Left ventricle myocardium inferior (tissue), 1 donor: ENCODE measurements at regions not wholly inside any gene's neighbourhood (a gene's known extent, or its start where the extent isn't known, plus 50 kb on each side); places are given as distances from the start of the nearest gene placed in this dataset.

ENCODE experiments used
- DNase-seq: peaks from one replicate; pipeline ENCODE4 v3.0.0-alpha.2; 2020
- H3K27ac ChIP-seq: fragments of 200-600 bp; replicated peaks from 2 replicates; pipeline ENCODE4 v1.8.0; 2021
- H3K27me3 ChIP-seq: fragments of 200-600 bp; 2 replicates; pipeline ENCODE4 v1.8.0; 2021; ENCODE audit warnings: low read depth
- H3K36me3 ChIP-seq: fragments of 200-600 bp; 2 replicates; pipeline ENCODE4 v1.8.0; 2021
- H3K4me1 ChIP-seq: fragments of 200-600 bp; 2 replicates; pipeline ENCODE4 v1.8.0; 2021
- H3K4me3 ChIP-seq: fragments of 200-600 bp; 2 replicates; pipeline ENCODE4 v1.8.0; 2021; ENCODE audit warnings: mild to moderate bottlenecking, moderate library complexity
- H3K9me3 ChIP-seq: fragments of 200-600 bp; replicated peaks from 2 replicates; pipeline ENCODE4 v1.8.0; 2021
- intact Hi-C: fragments of 100-400 bp; cut with micrococcal nuclease; formaldehyde crosslinking; loops from one replicate; pipeline ENCODE4 v1.11.0; 2022
- TF ChIP-seq, protein P1 (sequence below): fragments of 200-600 bp; IDR thresholded peaks from 2 replicates; pipeline ENCODE4 v1.8.0; 2021; ENCODE audit warnings: antibody characterized with exemption, mild to moderate bottlenecking, borderline replicate concordance
- donor health status: DM: no; HTN: yes; CAD: no; lungs with severe emphysema.

DNA sequence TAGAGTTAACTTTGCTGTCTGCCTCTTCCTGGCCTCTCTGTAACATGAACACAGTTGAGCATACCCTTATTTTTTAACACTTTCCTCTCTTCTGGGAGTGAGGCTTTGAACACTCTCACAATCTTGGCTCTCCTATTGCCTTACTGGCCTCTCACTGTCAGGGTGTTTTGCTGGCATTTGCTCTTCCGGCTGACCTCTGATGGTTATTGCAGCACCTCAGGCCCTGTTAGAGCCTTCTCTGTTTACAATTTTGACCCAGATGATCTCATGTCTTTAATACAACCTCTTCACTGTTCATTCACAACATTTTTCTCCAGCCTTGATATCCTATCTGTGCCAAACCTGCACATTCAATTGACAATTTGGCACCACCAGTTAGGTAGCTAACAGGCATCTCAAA is 357.8 kb upstream of the USP15 start:
- intact Hi-C loops = no loop called here
- Histone ChIP-seq H3K27me3 (no peaks in the 10 kb centered on the region), H3K9me3 (peaks cover 27% of the 10 kb centered on the region), H3K36me3 (no peaks in the 10 kb centered on the region), H3K4me3 (no peak overlapping the region), H3K27ac (no peak overlapping the region), H3K4me1 (no peaks in the 10 kb centered on the region)
- TF ChIP-seq, protein P1, sequence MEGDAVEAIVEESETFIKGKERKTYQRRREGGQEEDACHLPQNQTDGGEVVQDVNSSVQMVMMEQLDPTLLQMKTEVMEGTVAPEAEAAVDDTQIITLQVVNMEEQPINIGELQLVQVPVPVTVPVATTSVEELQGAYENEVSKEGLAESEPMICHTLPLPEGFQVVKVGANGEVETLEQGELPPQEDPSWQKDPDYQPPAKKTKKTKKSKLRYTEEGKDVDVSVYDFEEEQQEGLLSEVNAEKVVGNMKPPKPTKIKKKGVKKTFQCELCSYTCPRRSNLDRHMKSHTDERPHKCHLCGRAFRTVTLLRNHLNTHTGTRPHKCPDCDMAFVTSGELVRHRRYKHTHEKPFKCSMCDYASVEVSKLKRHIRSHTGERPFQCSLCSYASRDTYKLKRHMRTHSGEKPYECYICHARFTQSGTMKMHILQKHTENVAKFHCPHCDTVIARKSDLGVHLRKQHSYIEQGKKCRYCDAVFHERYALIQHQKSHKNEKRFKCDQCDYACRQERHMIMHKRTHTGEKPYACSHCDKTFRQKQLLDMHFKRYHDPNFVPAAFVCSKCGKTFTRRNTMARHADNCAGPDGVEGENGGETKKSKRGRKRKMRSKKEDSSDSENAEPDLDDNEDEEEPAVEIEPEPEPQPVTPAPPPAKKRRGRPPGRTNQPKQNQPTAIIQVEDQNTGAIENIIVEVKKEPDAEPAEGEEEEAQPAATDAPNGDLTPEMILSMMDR = no peak
- DNase-seq = no peak

DNA sequence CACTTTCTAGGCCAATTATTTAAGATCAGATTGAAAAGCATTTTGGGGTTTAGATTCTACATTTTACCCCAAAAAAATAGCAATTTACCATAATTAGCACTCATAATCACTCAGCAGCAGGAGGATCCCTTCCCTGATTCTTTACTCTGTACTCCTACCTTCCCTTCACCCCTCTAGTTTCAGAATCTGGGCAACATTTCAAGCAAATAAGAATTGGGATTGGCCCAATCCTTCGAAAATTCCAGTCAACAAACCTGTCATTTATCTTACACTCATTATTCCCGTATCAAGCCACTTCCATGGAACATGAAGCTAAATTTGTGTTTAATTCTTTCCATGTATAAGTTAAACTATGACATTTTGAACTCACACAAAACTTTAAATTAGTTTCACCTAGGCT is 349.1 kb upstream of the USP15 start:
- no peaks in the 10 kb centered on the region for H3K4me1 ChIP-seq
- TF ChIP-seq, protein P1 = no peak
- H3K27me3 ChIP-seq = no peaks in the 10 kb centered on the region
- H3K27ac ChIP-seq = no peak overlapping the region
- H3K4me3 ChIP-seq = no peak overlapping the region
- intact Hi-C loops = no loop called here
- H3K36me3 ChIP-seq = no peaks in the 10 kb centered on the region
- DNase-seq = no peak
- H3K9me3 ChIP-seq = no peaks in the 10 kb centered on the region

DNA sequence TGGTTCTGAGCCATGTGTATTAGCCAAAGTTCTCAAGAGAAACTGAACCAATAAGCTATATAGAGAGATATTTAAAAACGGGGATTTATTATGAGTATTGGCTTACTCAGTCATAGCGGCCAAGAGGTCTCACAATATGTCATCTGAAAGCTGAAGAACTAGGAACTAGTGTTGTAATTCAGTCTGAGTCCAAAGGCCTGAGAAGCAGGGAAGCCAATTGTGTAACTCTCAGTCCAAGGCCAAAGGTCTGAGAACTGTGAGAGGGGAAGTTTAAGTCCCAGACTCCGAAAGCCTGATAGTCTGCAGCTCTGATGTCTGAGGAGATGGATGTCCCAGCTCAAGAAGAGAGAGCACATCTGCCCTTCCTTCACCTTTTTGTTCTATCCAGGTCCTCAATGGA is 344.8 kb upstream of the USP15 start:
- TF ChIP-seq, protein P1 = no peak
- H3K27ac ChIP-seq = no peak overlapping the region
- H3K4me1 ChIP-seq = no peaks in the 10 kb centered on the region
- DNase-seq = no peak
- no peaks in the 10 kb centered on the region for H3K9me3 ChIP-seq
- no peaks in the 10 kb centered on the region for H3K27me3 ChIP-seq
- intact Hi-C loops = no loop called here
- H3K36me3 ChIP-seq = no peaks in the 10 kb centered on the region
- H3K4me3 ChIP-seq = no peak overlapping the region

DNA sequence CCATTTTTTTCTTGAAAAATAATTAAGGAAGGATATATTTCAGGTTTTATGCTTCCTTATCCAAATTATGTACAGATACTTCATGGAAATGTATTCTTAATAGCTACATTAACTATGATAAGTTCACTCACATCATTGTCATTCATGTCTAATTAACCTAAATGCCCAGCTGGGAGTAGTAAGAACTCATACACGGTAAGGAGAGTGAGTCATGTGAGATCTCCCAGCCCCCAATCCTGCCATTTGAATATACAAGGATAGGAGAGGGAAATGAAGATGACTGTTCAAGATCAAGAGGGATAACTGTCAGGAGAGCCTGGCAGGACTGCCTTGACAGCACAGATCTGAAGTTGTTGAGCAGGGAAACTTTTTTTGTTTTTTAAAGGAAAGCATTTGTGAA is 343.4 kb upstream of the USP15 start:
- no peak for DNase-seq
- Histone ChIP-seq H3K27me3 (no peaks in the 10 kb centered on the region), H3K36me3 (no peaks in the 10 kb centered on the region), H3K4me3 (no peak overlapping the region), H3K9me3 (no peaks in the 10 kb centered on the region), H3K4me1 (no peaks in the 10 kb centered on the region), H3K27ac (no peak overlapping the region)
- intact Hi-C loops = no loop called here
- TF ChIP-seq, protein P1 = no peak

DNA sequence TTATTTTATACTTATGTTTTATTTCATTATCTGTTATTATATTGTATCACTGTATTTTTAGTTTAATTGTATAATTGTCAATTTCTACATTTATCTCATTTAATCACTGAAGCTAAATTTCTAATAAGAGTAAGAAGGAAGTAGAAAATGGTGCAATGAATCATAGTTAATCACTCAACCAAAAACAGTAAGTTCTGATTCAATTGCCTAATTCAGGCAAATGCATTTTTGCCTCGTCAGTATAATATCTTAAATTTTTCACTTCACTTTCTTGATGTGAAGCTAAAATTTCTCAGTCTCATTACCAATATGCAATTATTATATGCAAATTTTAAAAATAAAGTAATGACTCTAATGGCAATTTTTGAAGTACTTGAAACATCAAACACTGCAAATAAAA is 340.5 kb upstream of the USP15 start:
- no peaks in the 10 kb centered on the region for H3K36me3 ChIP-seq
- H3K27me3 ChIP-seq = no peaks in the 10 kb centered on the region
- no peak for DNase-seq
- no peak overlapping the region for H3K4me3 ChIP-seq
- H3K4me1 ChIP-seq = no peaks in the 10 kb centered on the region
- intact Hi-C loops = no loop called here
- peaks cover 5% of the 10 kb centered on the region for H3K9me3 ChIP-seq
- H3K27ac ChIP-seq = no peak overlapping the region
- TF ChIP-seq, protein P1 = no peak

DNA sequence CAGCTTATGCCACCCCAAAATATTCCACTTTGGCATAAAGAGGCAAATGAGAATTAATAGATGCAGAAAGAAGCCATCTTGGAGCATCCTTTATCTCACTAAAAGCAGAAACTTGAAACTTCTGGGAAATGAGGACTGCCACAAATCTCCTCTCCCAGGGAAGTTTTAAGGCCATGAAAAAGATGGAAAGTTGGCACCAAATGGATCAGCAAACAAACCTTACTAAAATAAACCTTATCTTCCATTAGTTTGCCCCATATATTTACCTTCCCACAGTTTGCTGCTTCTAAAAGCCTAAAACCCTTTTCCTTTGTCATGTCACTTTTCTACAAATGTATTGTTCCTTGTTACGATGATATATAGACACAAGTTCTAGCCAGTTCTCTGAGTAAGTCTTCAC is 340.0 kb upstream of the USP15 start:
- TF ChIP-seq, protein P1 = no peak
- Histone ChIP-seq H3K9me3 (peaks cover 10% of the 10 kb centered on the region), H3K4me1 (no peaks in the 10 kb centered on the region), H3K36me3 (no peaks in the 10 kb centered on the region), H3K4me3 (no peak overlapping the region), H3K27ac (no peak overlapping the region), H3K27me3 (no peaks in the 10 kb centered on the region)
- DNase-seq = no peak
- intact Hi-C loops = no loop called here
